PC-3 (cell line): ENCODE measurements at regions not wholly inside any gene's neighbourhood (a gene's known extent, or its start where the extent isn't known, plus 50 kb on each side); places are given as distances from the start of the nearest gene placed in this dataset.

Source experiments
- CTCF ChIP-seq: fragments of 300-600 bp; sonication (generic); conservative IDR thresholded peaks from 2 replicates; pipeline ENCODE4 v1.5.1; 2017; ENCODE audit warnings: antibody characterized with exemption, low read depth, mild to moderate bottlenecking, low read length
- EZH2phosphoT487 ChIP-seq: fragments of 300-600 bp; sonication (generic); IDR thresholded peaks from 2 replicates; pipeline ENCODE4 v1.6.1; 2018; ENCODE audit warnings: mild to moderate bottlenecking, antibody characterized with exemption, low read length, borderline replicate concordance

GRCh38 chr3:30142946-30143345, 463.5 kb upstream of the TGFBR2 start:
- TF ChIP-seq EZH2phosphoT487: no peak
- TF ChIP-seq CTCF: no peak
